GM18907 (cell line): ENCODE measurements at regions not wholly inside any gene's neighbourhood (a gene's known extent, or its start where the extent isn't known, plus 50 kb on each side); places are given as distances from the start of the nearest gene placed in this dataset.
A peak's percentile ranks its signal among the peaks of the same experiment; 100 is the strongest.

Source experiments
- ATAC-seq: cut with Tn5 transposase; IDR thresholded peaks from one replicate; pipeline ENCODE4 v1.9.1; 2021; ENCODE audit warnings: mild to moderate bottlenecking, moderate library complexity; ENCODE audit not compliant: unreplicated experiment

DNA sequence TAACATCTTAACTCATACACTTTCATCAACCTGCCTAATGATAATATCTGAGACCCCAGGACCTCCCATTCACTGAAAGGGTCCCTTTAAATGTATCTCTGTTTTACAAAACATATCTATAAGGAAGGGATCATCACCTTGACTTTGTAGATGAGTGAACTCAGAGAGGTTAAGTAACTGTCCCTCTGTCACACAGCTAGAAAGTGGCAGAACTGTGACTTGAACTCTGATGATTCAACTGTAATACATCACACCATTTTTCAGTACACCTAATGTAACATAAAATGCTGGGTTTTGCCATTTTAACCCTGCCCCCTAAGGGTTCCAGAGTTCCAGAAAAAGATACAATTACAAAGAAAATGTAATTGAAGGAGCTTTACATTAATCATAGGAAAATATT, 234.6 kb downstream of the ZEB2 start:
- no peak for ATAC-seq

DNA sequence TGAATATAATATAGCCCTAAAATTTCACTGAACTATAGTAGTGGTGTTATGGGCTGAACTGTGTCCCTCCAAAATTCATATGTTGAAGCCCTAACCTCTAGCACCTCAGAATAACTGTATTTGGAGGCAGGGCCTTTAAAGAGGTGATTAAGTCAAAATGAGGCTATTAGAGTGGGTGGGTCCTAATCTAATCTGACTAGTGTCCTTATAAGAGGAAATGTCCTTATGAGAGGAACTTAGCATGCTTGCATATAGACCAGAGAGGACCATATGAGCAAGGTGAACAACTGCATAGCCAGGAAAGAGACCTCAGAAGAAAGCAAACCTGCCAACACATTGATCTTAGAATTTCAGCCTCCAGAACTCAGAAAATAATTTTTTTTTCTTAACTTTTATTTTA, 238.4 kb downstream of the ZEB2 start:
- ATAC-seq: no peak

DNA sequence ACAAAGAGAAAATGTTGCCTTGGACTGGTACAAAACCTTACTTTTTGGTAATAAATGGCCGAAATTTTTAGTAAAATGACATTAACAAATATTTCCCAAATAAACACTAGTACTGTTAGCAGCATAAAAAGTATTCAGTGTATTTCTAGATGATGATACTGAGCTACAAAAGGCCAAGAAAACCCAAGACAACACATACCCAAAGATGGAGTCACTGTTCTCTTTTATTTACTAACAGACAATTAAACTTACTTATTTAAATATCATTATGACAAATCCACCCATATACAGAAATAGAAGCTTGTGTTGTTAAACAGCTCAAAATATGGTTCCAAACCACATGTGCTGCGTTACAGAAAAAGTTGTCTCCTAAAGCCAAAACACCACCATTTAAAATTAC, 239.9 kb downstream of the ZEB2 start:
- ATAC-seq: no peak

DNA sequence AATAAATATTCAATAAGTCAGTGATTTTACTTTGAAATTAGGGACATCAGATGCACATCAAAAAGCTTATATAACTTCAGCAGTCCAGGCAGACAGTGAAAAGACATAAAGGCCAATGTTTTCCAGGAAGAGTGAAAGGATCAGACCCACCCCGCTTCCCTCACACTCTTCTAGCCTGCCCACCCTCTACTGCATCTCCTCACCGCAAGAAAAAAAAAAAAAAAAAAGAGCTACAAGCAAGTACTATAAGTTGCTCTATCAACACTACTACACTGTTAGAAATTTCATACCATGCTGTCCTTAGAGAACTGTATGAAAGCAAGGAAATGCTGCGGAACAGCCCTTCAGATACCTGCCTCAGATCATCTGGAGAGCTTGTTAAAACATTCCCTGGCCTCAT, 240.8 kb downstream of the ZEB2 start:
- no peak for ATAC-seq

DNA sequence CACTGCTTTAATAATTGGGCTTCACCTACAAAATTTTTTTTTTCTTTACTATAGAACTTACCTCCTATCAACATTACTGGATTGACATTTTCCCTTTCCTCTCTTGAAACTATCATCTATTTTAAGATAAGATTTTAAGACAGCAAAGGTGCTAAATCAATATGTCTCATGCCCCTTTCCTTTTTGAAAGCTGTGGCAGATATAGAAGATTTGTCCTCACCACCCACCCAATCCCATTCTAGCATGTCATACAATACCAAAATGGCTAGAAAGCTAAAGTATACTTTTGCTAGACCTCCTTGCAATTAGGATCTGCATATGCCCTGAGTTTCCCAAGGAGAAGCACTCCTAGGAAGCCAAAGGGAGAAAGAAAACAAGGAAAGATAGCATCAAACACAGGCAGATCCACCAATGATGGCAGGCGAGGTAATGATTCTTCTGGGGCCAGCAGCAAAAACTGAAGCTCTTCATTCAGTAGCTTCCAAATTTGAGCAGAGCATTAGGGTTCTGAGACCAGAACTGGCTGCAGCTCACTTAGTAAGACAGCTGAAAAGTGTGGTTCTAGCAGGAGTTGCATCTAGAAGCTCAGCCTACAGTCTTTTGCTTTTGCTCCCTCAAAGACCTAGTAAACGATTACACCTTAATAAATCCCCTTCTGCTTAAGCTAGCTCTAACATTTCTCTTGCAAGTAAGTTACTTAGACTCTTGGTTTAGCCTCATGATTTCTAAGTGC, 242.1 kb downstream of the ZEB2 start:
- ATAC-seq: no peak

DNA sequence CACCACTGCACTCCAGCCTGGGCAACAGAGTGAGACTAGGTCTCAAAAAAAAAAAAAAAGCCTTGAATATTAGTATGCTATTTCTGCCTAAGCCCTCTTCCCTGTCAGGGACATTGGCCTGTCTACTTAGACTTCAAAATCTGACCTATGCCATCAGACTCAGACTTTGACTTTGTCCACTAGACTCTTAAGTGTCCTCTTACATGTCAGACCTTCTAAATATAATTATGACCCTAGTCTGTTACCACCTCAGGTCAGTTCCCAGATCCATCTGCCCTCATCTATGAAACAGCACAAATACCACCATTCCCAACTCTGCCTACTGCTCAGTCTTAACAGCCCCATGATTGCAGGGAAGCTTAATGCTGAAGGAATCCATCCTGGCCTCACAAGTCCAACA, 244.6 kb downstream of the ZEB2 start:
- ATAC-seq: no peak

DNA sequence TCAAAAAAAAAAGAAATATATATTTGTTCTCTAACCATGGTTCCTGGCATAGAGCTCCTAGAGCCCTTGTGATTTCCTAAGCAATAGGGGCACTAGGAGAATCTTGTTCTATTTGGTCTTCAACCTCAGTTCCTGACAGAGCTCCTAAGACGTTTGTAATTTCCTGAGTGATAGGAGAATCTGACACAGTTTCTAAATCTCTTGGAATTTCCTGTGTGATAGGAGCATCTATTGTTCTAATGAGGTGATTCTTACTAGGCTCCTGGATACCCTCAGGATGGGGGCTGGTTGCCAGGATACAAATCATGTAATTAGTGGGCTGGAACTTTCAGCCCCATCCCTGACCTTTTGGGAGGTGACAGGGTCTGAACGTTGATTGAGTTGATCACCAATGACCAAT, 245.8 kb downstream of the ZEB2 start:
- no peak for ATAC-seq

DNA sequence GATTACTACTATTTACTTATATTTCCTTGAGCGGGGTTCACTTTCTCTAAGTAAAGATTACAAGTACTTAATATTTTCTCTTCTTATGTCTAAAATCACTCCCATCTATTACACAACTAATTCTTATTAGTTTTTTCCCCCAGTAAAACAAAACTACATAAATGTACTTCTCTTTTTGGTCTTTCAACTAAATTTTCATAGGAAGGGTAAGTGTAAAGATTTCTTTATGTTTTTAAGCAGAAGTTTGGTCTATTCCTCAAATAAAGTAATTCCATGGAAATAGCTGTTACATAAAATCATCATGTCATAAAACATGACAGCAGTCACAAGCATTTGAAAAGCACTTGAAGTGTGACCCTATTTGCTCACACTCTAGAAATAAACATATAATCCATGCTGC, 249.0 kb downstream of the ZEB2 start:
- no peak for ATAC-seq

DNA sequence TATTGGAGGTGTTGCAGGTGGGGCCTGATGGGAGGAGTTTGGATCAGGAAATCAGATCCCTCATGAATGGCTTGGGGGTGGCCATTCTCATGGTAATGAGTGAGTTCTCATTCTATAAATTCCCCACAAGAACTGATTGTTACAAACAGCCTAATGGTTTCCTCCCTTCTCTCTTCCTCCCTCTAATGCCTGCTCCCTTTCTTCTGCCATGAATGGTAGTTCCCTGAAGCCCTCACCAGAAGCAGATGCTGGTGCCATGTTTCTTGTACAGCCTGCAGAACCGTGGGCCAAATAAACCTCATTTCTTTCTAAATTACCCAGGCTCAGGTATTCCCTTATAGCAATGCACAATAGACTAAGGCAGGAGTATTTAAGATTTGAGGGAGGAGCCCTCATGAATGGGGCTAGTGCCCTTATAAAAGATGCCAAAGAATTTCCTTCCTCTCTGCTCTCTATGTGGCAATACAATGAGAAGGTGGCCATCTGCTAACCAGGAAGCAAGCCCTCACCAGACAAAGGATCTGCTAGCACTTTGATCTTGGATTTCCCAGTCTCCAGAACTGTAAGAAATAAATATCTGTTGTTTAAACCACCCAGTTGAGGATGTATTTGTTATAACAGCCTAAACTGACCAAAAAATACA, 251.8 kb downstream of the ZEB2 start:
- ATAC-seq: no peak

DNA sequence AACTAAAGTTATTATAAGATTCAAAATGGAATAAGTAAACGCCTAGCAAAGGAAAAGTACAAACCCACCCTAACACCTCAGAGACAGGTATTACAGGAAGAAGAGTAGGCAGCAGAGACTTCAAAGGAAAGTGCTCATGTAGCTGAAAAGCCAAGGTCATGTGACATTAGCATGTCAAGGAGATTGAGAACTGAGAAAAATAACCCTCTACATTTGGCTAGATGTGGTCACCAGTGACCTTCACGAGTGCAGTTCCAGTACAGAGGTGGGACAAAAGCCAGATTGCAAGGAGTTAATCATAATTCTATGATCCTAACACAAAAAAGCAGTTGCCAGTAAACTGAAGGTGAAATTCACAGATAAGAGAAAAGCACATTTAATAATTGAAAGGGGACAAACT, 252.7 kb downstream of the ZEB2 start:
- ATAC-seq: peak; percentile 95

DNA sequence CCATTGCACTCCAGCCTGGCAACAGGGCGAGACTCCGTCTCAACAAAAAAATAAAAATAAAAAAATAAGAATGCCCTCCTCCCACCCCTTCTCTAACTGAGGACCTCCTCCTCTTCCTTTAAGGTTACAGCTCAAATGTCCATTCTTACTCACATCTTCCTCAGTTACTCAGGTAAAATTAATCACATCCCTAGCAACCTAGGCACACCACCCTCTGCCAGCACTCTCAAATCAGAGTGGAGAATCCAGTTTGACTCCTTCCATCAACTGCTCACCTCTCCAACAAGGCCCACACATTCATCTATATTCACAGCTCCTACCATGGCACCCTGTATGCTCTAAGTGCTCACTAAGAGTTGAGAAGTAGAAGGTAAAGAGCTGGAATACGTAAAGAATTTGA, 254.3 kb downstream of the ZEB2 start:
- ATAC-seq: no peak

DNA sequence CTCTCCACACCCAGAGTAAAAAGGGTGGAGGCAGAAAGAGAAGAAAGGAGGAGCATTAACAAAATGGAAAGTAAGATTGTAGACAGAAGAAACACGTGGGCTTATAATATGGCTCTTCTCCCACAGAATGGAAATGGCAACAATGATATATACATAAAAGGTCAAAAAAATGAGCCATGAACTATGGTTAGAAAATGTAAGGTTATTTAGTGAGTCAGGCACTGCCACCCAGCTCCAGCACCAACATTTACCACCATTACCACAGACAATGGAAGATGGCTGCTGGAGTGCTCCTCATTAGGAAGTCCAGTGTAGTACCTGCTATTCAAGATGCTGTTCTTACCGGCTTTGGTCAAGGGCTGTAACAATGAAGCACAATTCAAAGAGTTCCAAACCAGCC, 258.0 kb downstream of the ZEB2 start:
- no peak for ATAC-seq

DNA sequence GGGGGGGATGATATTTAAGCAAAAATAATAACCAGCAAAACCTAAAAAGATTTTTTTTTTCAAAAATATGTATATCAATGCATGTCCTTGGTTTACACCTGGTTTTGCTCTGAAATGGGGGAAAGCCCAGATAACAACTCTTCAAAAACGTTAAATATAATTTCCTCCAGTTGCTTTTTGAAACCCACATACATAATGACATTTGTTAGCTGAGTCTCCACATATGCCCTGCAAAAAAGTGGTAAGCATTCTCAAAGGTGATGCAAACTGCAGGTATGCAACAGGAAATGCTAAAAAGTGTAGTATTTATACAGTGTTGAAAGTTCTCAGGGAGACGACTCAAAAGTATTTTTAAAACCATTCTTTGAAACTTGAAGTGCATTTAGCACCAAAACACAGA, 258.6 kb downstream of the ZEB2 start:
- no peak for ATAC-seq

DNA sequence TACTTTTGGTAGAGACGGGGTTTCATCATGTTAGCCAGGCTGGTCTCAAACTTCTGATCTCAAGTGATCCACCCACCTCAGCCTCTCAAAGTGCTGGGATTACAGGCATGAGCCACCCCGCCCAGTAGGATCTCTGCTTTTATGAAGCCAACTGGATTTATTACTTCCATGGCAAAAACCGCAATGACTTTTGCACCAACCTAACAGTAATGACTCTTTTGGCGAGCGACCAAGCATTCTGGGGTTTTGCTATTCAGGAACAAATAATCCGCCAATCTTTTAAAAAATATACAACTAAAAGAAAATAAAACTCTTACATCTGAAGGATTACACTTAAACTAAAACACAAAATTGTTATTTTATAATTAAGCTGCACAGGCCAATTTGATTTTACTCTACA, 260.6 kb downstream of the ZEB2 start:
- ATAC-seq: no peak

DNA sequence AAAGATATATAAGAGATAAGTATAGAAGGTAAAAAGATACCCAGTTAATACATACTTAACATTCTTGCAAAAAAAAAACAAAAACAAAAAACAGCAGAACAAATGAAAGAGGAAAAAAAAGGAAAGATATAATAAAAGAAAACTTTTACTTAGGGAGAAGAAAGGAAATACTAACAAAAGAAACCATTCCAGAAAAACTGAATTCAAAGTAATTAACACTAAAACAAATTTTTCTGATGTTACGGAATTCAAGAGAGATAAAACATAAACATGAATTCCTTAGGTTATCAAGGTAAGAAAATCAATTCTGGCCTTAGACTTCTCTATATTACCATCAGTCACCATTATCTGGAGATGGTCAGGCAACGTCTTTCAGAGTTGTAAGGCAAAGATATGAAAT, 261.8 kb downstream of the ZEB2 start:
- no peak for ATAC-seq

DNA sequence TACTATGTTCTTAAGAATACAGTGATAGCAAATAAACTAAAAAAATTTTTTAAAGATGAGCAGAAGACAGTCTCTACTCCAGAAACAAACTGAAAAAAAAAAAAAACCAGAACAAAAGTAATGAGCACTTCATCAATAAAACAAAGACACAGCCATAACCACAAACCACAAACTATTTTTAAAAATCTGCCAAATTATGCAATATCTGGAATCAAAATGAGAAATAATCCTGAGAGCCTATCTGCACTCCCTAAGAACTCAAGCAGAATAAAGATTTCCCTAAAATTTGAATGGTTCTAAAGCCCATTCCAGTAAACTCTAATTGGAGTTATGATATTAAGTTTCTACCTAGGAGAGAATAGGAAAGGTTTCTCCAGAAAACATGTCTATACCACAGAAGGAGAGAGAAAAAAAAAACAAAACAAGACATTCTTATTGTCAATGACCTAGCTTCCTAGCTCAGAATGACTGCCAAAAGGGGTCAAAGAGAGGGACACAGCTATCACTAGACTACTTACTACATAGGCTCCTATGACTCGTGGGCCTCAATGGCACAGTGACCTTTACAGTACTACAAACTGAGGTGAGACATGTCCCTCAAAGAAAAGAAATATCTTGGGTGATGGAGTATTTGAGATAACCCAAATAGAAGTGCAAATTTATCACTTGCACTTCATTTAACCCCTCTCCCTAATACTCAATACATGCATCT, 262.8 kb downstream of the ZEB2 start:
- ATAC-seq: no peak

DNA sequence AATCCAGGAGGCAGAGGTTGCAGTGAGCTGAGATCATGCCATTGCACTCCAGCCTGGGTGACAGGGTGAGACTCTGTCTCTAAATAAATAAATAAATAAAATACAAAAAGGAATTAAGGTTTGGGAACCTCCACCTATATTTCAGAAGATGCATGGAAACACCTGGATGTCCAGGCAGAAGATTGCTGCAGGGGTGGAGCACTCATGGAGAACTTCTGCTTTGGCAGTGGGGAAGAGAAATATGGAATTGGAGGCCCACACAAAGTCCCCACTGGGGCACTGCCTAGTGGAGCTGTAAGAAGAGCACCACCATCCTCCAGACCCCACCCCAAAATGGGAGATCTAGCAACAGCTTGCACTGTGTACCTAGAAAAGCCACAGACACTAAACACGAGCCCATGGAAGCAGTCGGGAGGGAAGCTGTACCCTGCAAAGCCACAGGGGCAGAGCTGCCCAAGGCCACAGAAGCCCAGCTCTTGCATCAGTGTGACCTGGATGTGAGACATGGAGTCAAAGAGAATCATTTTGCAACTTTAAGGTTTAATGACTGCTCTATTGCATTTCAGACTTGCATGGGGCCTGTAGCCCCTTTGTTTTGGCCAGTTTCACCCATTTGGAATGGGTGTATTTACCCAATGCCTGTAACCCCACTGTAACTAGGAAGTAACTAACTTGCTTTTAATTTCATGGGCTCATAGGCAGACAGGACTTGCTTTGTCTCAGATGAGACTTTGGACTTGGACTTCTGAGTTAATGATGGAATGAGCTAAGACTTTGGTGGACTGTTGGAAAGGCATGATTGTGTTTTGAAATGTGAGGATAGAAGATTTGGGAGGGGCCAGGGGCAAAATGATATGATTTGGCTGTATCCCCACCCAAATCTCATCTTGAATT, 265.3 kb downstream of the ZEB2 start:
- no peak for ATAC-seq

DNA sequence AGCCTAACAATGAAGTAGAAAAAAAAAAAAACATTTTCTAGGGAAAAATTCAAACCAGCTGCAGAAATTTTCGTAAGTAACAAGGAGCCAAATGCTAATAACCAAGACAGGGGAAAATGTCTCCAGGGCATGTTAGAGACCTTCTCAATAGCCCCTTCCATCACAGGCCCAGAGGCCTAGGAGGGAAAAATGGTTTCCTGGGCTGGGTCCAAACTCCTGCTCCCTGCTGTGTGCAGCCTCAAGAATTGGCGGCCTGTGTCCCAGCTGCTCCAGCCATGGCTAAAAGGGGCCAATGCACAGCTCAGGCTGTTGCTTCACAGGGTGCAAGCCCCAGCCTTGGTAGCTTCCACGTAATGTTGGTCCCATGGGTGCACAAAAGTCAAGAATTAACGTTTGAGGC, 266.2 kb downstream of the ZEB2 start:
- ATAC-seq: no peak

DNA sequence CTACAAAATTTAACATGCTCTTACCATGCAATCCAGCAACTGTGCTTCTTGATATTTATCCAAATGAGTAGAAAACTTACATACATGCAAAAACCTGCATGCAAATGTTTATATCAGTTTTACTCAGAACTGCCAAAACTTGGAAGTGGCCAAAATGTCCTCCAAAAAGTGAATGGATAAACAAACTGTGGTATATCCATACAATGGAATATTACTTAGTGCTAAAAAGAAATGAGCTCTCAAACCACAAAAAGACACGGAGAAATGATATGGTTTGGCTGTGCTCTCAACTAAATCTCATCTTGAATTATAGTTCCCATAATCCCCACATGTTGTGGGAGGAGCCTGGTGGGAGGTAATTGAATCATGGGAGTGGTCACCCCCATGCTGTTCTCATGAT, 267.2 kb downstream of the ZEB2 start:
- no peak for ATAC-seq

DNA sequence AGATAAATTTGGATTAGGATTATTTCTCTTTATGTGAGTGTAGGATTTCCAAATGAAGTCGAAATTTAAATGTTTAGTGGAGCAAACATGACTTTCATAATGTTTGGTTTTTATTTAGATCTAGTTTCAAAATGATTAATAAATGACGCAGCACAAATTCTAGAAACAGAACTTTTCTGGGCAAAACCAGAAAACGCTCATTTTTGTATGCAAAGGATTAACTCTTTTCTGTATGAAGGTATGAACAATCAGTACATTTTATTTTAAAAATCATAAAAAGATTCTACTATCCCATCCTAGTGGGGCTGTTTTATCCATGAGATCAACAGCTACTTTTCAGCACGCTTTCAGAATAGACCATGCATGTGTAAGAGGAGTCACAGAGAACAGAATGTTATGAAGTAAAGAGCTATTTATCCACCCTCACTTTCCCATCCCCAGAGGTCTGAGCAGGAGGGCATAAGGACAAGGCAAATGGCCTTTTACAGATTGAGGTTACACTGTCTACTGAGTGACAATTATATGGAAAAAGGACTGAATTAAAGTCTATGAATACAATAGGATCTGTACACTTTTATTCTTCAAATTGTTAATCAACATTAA, 270.8 kb downstream of the ZEB2 start:
- ATAC-seq: no peak
